ENCODE measurements at regions not wholly inside any gene's neighbourhood (a gene's known extent, or its start where the extent isn't known, plus 50 kb on each side); places are given as distances from the start of the nearest gene placed in this dataset.
"Not testable (repeated sequence)": the region's sequence is repeated elsewhere in the genome, so short reads cannot be mapped to it uniquely, and the experiment has no call there.

DNA sequence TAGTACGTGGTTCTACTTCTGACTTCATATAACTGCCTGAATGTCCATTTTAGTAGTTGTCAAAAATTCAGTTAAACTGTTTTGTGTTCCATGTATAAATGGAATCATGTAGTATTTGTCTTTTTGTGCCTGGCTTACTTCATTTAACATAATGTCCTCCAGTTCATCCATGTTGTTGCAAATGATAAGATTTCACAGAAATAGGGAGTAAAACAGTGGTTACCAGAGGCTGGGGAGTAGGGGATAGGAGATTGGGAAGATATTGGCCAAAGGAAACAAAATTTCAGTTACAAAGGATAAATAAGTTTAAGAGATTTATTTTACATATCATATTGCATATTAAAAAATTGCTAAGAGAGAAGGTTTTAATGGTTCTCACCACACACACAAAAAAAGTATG, 425.0 kb upstream of the MEF2C start:
- TF ChIP-seq, protein P1, sequence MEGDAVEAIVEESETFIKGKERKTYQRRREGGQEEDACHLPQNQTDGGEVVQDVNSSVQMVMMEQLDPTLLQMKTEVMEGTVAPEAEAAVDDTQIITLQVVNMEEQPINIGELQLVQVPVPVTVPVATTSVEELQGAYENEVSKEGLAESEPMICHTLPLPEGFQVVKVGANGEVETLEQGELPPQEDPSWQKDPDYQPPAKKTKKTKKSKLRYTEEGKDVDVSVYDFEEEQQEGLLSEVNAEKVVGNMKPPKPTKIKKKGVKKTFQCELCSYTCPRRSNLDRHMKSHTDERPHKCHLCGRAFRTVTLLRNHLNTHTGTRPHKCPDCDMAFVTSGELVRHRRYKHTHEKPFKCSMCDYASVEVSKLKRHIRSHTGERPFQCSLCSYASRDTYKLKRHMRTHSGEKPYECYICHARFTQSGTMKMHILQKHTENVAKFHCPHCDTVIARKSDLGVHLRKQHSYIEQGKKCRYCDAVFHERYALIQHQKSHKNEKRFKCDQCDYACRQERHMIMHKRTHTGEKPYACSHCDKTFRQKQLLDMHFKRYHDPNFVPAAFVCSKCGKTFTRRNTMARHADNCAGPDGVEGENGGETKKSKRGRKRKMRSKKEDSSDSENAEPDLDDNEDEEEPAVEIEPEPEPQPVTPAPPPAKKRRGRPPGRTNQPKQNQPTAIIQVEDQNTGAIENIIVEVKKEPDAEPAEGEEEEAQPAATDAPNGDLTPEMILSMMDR (IDR thresholded peaks at IDR 0.05; ENCODE audit: borderline replicate concordance) = no peak
- no peaks in the 10 kb centered on the region for H3K4me1 ChIP-seq

DNA sequence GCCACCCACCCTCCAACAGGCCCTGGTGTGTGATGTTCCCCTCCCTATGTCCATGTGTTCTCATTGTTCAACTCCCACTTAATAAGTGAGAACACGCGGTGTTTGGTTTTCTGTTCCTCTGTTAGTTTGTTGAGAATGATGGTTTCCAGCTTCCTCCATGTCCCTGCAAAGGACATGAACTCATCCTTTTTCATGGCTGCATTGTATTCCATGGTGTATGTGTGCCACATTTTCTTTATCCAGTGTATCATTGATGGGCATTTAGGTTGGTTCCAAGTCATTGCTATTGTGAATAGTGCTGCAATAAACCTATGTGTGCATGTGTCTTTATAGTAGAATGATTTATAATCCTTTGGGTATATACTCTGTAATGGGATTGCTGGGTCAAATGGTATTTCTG, 424.2 kb upstream of the MEF2C start:
- intact Hi-C loops (cut with micrococcal nuclease); H3K36me3 ChIP-seq; H3K27me3 ChIP-seq (ENCODE audit: low read depth); H3K9me3 ChIP-seq (replicated peaks); DNase-seq; H3K27ac ChIP-seq (replicated peaks); H3K4me1 ChIP-seq; H3K4me3 ChIP-seq: not testable (repeated sequence)

More for the DNA sequence above, 425.0 kb upstream of the MEF2C start:
- DNase-seq = no peak
- H3K9me3 ChIP-seq (replicated peaks) = peaks cover 5% of the 10 kb centered on the region
- H3K4me3 ChIP-seq = no peak overlapping the region
- intact Hi-C loops (cut with micrococcal nuclease) = no loop called here
- no peaks in the 10 kb centered on the region for H3K27me3 ChIP-seq (ENCODE audit: low read depth)
- H3K27ac ChIP-seq (replicated peaks) = no peak overlapping the region
- H3K36me3 ChIP-seq = no peaks in the 10 kb centered on the region

DNA sequence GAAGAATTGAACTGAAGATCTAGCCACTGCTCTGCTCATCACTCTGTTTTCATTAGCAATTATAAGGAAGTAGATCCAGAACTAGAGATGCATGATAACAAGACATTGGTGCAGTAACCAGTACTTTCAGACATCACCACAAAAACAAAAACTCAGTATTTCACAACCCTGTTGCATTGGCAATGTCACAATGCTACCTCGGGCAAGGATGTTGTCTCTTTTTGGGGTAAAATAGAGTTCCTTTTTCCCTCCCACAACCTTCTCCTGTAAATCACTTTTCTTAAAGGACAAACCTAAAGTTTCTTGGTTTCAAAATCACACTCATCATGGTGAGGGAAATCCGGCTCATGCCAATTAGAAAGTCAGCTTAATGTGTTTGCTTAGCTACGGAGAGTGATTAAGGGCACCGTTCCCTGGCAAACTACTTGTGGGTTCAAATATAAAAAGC, 420.1 kb upstream of the MEF2C start:
- no peak for DNase-seq
- Histone ChIP-seq H3K36me3 (no peaks in the 10 kb centered on the region), H3K27ac (replicated peaks) (no peak overlapping the region), H3K4me3 (no peak overlapping the region), H3K27me3 (ENCODE audit: low read depth) (no peaks in the 10 kb centered on the region), H3K9me3 (replicated peaks) (peaks cover 5% of the 10 kb centered on the region), H3K4me1 (no peaks in the 10 kb centered on the region)
- intact Hi-C loops (cut with micrococcal nuclease) = no loop called here
- TF ChIP-seq, protein P1 (IDR thresholded peaks at IDR 0.05; ENCODE audit: borderline replicate concordance) = no peak

DNA sequence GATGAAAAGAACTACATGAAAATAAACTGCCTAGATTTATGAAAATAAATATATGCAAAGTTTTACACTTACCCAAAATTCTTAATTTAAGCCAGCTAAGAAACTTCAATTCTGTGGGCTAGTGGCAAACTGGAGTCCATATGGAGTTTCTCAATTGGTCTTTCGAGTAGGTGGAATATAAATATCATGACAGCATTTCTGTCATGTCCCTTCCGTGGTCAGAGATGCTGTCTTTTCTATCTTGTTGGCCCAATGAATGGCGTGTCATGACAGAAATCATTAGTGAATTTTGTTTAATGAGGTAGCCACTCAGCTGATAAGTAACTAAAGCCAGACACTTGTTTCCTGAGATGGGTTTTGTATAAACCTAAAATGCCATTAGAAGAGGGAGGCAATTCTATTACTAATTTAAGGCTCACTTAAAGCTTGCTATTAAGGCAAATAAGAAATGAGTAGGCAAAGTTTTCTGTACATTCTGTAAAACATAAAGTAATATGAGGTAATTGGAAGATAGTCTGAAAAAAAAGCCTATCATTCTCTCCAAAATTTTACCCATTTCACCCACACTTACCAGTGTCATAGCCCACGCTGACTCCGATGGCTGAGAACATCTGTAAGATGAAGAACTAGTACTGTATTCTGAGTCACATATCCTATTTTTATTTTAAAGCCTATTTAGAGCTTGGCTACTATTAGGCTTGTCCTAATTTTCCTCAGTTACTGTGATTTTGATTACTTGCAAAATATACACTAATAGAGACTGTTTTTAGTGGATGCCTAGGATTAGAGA, 419.3 kb upstream of the MEF2C start:
- no peak for DNase-seq
- peaks cover 4% of the 10 kb centered on the region for H3K9me3 ChIP-seq (replicated peaks)
- no peaks in the 10 kb centered on the region for H3K36me3 ChIP-seq
- H3K4me1 ChIP-seq = no peaks in the 10 kb centered on the region
- H3K4me3 ChIP-seq = no peak overlapping the region
- H3K27me3 ChIP-seq (ENCODE audit: low read depth) = no peaks in the 10 kb centered on the region
- no peak overlapping the region for H3K27ac ChIP-seq (replicated peaks)
- TF ChIP-seq, protein P1 (IDR thresholded peaks at IDR 0.05; ENCODE audit: borderline replicate concordance) = no peak
- intact Hi-C loops (cut with micrococcal nuclease) = no loop called here

DNA sequence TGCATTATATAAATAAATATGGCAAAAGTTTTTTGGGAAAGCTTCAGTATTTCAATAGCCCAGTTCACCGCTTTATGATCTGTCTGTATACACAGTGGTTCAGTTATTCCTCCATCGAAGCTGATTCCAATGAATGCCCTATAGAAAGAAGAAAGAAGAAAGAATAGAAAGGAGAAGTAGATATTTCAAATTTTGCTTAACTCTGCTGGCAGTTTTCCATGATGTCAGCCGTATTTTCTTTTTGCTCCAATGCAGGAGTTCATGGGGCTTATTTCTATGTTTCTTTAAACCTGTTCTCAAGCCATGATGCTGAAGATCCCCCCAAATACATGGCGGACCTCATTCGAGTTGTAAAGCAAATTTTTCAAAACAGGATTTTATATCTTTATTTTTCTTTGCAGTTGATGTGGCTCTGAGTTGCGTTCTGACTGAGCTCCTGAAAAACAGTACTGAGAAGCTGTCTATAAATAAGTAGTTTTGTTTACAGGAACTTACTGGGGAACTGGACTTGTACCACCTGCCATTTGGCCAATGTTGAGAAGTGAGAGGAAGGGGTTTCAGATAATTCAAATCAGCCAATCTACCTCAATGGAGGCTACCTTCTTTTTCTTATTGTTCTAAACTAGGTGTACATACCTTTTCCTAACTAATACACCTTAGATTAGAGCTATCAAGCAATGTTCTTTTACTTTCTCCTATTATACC, 418.5 kb upstream of the MEF2C start:
- Histone ChIP-seq H3K27ac (replicated peaks) (no peak overlapping the region), H3K4me3 (no peak overlapping the region), H3K4me1 (no peaks in the 10 kb centered on the region), H3K27me3 (ENCODE audit: low read depth) (no peaks in the 10 kb centered on the region), H3K36me3 (no peaks in the 10 kb centered on the region), H3K9me3 (replicated peaks) (no peaks in the 10 kb centered on the region)
- TF ChIP-seq, protein P1 (IDR thresholded peaks at IDR 0.05; ENCODE audit: borderline replicate concordance) = no peak
- intact Hi-C loops (cut with micrococcal nuclease) = no loop called here
- DNase-seq = no peak

DNA sequence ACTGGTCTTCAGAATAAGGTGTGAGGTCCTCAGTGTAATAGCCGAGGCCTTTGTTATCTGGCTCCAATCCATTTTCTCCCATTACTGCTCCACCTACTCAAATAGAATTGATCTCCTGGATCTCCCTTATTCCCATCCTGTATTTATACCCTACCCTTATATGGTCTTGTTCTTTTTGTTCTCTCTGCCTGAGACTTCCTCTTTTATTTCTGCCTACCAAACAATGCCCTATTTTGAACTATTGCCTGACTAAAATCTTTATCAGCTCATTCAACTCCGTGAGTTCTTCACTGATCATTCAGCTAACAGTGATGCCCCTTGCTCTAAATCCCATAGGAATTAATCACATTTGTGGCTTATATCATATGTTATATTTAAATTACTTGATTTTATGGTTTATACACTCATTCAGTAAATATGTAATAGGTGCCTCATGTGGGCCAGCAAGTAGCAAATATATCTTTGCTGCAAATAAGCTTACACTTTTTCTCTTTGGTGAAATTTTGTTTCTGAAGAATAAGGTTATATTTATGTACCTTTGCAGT, 417.5 kb upstream of the MEF2C start:
- H3K27me3 ChIP-seq (ENCODE audit: low read depth) = no peaks in the 10 kb centered on the region
- DNase-seq = no peak
- no peaks in the 10 kb centered on the region for H3K36me3 ChIP-seq
- no peaks in the 10 kb centered on the region for H3K4me1 ChIP-seq
- no peak overlapping the region for H3K4me3 ChIP-seq
- H3K27ac ChIP-seq (replicated peaks) = no peak overlapping the region
- TF ChIP-seq, protein P1 (IDR thresholded peaks at IDR 0.05; ENCODE audit: borderline replicate concordance) = no peak
- H3K9me3 ChIP-seq (replicated peaks) = no peaks in the 10 kb centered on the region
- intact Hi-C loops (cut with micrococcal nuclease) = no loop called here

All from left ventricle myocardium inferior (tissue), 1 donor.